ENCODE measurements at regions not wholly inside any gene's neighbourhood (a gene's known extent, or its start where the extent isn't known, plus 50 kb on each side); places are given as distances from the start of the nearest gene placed in this dataset.
"Not testable (repeated sequence)": the region's sequence is repeated elsewhere in the genome, so short reads cannot be mapped to it uniquely, and the experiment has no call there.

GRCh38 chr14:48606960-48607359 is 931.6 kb upstream of the MDGA2 start:
- TF ChIP-seq CTCF (conservative IDR thresholded peaks at IDR 0.05 in 1 of 2, IDR thresholded peaks at IDR 0.05 in 1 of 2; ENCODE audit: extremely low read depth in 1 of 2, insufficient read depth in 1 of 2, low read depth in 1 of 2, low read length in 2 of 2); EZH2 (IDR thresholded peaks at IDR 0.05; ENCODE audit: borderline replicate concordance, low read length): not testable (repeated sequence)

Data from mammary epithelial cell (primary cell).